Progenitor cell of endocrine pancreas (in vitro differentiated cells): ENCODE measurements at regions not wholly inside any gene's neighbourhood (a gene's known extent, or its start where the extent isn't known, plus 50 kb on each side); places are given as distances from the start of the nearest gene placed in this dataset.

Experiments used
- DNase-seq: peaks from one replicate; pipeline ENCODE4 v3.0.0; 2021; ENCODE audit warnings: low spot score; ENCODE audit not compliant: unreplicated experiment
- H3K27ac Mint-ChIP-seq: 2 replicates; pipeline ENCODE4 v1.8.0; 2021; ENCODE audit warnings: mild to moderate bottlenecking, moderate library complexity, mixed read lengths
- H3K27me3 Mint-ChIP-seq: 2 replicates; pipeline ENCODE4 v1.8.0; 2021; ENCODE audit warnings: mixed read lengths
- H3K36me3 Mint-ChIP-seq: 2 replicates; pipeline ENCODE4 v1.8.0; 2022; ENCODE audit warnings: mixed read lengths; ENCODE audit not compliant: insufficient read depth
- H3K4me1 Mint-ChIP-seq: 2 replicates; pipeline ENCODE4 v1.8.0; 2021; ENCODE audit warnings: low read depth, mixed read lengths
- H3K4me3 Mint-ChIP-seq: 2 replicates; pipeline ENCODE4 v1.8.0; 2021; ENCODE audit warnings: low read depth, mild to moderate bottlenecking, moderate library complexity, mixed read lengths
- H3K9me3 Mint-ChIP-seq: 2 replicates; pipeline ENCODE4 v1.8.0; 2021; ENCODE audit warnings: low read depth, mixed read lengths
- TF ChIP-seq, protein P1 (sequence below): fragments of 200-600 bp; sonication (generic); IDR thresholded peaks from one replicate; pipeline ENCODE4 v1.5.0; 2021; ENCODE audit warnings: antibody characterized with exemption, mild to moderate bottlenecking; ENCODE audit not compliant: unreplicated experiment

DNA sequence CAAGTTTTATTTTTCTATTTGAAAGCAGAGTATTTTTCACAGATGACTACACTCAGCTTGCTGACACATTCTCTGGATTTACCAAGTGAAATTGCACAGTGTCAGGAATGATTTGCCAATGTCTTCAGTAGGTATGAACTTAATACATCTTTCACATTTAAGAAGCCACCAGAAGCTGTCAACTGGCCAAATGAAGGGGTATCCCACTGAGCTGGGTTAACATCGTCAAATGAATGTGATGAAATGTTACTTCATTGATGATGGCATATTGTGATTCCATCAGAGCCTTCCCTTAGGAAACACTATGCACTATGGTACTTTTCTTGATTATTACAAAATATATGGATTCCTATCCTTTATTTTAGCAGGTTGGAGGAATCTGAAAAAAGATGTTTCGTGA is 592.3 kb downstream of the FGF9 start:
- TF ChIP-seq, protein P1, sequence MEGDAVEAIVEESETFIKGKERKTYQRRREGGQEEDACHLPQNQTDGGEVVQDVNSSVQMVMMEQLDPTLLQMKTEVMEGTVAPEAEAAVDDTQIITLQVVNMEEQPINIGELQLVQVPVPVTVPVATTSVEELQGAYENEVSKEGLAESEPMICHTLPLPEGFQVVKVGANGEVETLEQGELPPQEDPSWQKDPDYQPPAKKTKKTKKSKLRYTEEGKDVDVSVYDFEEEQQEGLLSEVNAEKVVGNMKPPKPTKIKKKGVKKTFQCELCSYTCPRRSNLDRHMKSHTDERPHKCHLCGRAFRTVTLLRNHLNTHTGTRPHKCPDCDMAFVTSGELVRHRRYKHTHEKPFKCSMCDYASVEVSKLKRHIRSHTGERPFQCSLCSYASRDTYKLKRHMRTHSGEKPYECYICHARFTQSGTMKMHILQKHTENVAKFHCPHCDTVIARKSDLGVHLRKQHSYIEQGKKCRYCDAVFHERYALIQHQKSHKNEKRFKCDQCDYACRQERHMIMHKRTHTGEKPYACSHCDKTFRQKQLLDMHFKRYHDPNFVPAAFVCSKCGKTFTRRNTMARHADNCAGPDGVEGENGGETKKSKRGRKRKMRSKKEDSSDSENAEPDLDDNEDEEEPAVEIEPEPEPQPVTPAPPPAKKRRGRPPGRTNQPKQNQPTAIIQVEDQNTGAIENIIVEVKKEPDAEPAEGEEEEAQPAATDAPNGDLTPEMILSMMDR = no peak
- Mint-ChIP-seq H3K27me3 (no peaks in the 10 kb centered on the region), H3K27ac (no peak overlapping the region), H3K4me3 (no peak overlapping the region), H3K36me3 (peaks cover 2% of the 10 kb centered on the region), H3K9me3 (peaks cover 10% of the 10 kb centered on the region), H3K4me1 (peaks cover 19% of the 10 kb centered on the region)
- no peak for DNase-seq

DNA sequence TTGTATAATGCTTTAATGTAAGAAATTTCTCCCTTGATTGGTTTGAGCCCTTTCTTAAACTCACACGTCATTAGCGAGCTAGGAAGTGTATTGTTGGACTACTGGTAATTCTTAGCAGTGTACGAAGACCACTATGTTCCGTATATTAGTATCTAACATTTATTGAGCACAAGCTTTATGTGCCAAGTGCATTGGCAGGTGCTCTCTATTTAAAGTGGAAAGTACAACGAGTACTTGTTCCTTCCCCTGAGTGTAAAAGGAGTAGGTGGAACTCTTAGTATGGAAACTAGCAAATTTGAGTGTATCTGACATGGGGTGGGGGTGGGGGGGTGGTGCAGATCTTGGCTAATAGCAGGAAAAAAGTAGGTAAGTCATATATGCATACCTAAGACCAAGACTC is 594.7 kb downstream of the FGF9 start:
- TF ChIP-seq, protein P1 = no peak

DNA sequence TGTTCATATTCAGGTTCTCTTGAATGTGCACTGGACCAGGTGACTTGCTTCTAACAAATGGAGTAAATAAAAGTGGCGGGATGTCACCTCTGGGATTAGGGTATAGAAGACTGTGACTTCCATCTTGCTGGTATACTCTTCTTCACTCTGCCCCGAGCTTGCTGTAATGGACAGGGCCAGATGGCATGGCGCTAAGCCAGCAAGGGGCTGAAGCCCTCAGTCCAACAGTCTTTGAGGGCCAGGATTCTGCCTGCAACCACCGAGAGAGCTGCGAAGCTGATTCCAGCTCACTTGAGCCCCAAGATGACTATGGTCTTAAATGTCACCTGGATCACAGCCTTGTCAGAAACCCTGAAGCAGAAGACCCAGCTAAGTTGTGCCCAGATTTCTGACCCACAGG is 600.0 kb downstream of the FGF9 start:
- H3K27me3 Mint-ChIP-seq = no peaks in the 10 kb centered on the region
- TF ChIP-seq, protein P1 = no peak
- no peak for DNase-seq
- H3K27ac Mint-ChIP-seq = no peak overlapping the region
- H3K36me3 Mint-ChIP-seq = no peaks in the 10 kb centered on the region
- H3K9me3 Mint-ChIP-seq = peaks cover 4% of the 10 kb centered on the region
- no peaks in the 10 kb centered on the region for H3K4me1 Mint-ChIP-seq
- H3K4me3 Mint-ChIP-seq = no peak overlapping the region

More for the DNA sequence above, 594.7 kb downstream of the FGF9 start:
- no peaks in the 10 kb centered on the region for H3K27me3 Mint-ChIP-seq
- peaks cover 19% of the 10 kb centered on the region for H3K4me1 Mint-ChIP-seq
- no peak for DNase-seq
- H3K9me3 Mint-ChIP-seq = peaks cover 4% of the 10 kb centered on the region
- H3K4me3 Mint-ChIP-seq = no peak overlapping the region
- no peak overlapping the region for H3K27ac Mint-ChIP-seq
- H3K36me3 Mint-ChIP-seq = no peaks in the 10 kb centered on the region

DNA sequence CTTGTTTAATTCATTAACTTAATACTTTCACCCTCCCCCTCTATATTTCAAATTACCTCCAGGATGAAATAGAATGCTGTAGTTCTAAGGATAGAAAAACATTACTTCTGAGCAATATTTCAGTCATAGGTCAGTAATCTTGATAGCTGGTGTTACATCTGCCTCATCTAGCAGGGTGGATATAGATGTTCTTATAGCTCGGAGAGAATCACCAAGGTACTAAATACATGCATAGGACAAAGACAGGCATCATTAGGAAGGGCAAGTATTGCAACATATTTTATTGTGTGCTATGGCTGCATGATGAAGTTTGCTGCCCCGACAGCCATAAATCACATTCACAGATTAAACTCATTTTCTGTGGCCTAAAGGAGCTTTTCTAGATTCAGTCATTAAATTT is 601.0 kb downstream of the FGF9 start:
- Mint-ChIP-seq H3K4me1 (no peaks in the 10 kb centered on the region), H3K27me3 (no peaks in the 10 kb centered on the region), H3K27ac (no peak overlapping the region), H3K4me3 (no peak overlapping the region), H3K36me3 (no peaks in the 10 kb centered on the region), H3K9me3 (no peaks in the 10 kb centered on the region)
- TF ChIP-seq, protein P1 = no peak
- DNase-seq = no peak

DNA sequence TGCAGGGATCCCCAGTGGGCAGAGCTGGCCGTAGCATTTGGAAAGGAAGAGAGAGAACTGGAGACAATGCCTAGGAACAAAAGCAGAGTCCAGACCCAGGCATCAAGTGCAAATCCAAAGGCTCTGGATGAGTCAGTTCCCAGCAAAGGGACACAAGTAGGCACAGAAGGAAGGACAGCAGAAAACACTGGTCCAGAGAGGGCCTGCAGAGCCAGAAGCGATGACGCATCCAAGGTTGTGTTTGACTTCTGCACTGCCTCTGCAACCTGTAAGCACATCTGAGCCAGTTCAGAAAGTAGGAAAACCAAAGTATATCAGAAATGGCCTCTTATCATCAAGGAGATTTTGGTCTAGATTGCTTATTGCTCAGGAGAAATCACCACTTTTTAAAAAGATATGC is 604.5 kb downstream of the FGF9 start:
- H3K27me3 Mint-ChIP-seq = no peaks in the 10 kb centered on the region
- H3K36me3 Mint-ChIP-seq = no peaks in the 10 kb centered on the region
- no peak overlapping the region for H3K27ac Mint-ChIP-seq
- H3K4me3 Mint-ChIP-seq = no peak overlapping the region
- DNase-seq = no peak
- H3K4me1 Mint-ChIP-seq = no peaks in the 10 kb centered on the region
- TF ChIP-seq, protein P1 = no peak
- H3K9me3 Mint-ChIP-seq = no peaks in the 10 kb centered on the region

DNA sequence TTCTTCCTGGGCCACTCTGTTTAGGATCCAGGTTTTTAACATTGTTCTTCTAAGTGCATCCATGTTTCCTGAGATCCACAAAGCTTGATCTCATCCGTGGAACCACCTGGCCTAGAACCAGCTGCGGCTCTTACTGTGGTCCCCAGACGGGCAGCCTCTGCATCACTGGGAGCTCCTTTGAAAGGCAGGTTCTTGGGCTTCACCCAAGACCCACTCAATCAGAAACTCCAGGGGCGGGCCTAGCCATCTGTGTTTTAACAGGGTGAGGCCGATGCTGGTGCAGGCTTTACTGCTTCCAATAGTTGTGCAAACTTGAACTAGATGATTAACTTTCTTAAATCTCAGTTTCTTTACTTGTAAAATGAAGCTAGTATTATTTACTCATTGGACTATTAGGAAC is 605.7 kb downstream of the FGF9 start:
- H3K27me3 Mint-ChIP-seq = no peaks in the 10 kb centered on the region
- H3K9me3 Mint-ChIP-seq = no peaks in the 10 kb centered on the region
- no peaks in the 10 kb centered on the region for H3K36me3 Mint-ChIP-seq
- DNase-seq = no peak
- H3K27ac Mint-ChIP-seq = no peak overlapping the region
- H3K4me1 Mint-ChIP-seq = no peaks in the 10 kb centered on the region
- TF ChIP-seq, protein P1 = no peak
- H3K4me3 Mint-ChIP-seq = no peak overlapping the region
